ENCODE measurements at regions not wholly inside any gene's neighbourhood (a gene's known extent, or its start where the extent isn't known, plus 50 kb on each side); places are given as distances from the start of the nearest gene placed in this dataset.
"Not testable (repeated sequence)": the region's sequence is repeated elsewhere in the genome, so short reads cannot be mapped to it uniquely, and the experiment has no call there.

GRCh38 chr15:99791881-99792807, 58.9 kb upstream of the LYSMD4 start:
- in situ Hi-C loops (cut with MboI; ENCODE audit: low sequenced_read_pairs) = loop anchor here (10.0 kb wide), 1 partner anchor 1973 kb away; no protein-coding TSS in a partner anchor
- H3K23ac ChIP-seq (ENCODE audit: low read depth, low read length) = not testable (repeated sequence)

GRCh38 chr15:99790751-99791150, 57.5 kb upstream of the LYSMD4 start:
- H4K91ac ChIP-seq (ENCODE audit: insufficient read depth, low read depth, low read length); H3K4me1 ChIP-seq (ENCODE audit: control insufficient read depth, insufficient read depth, low read length); H3K18ac ChIP-seq (ENCODE audit: low read depth, low read length); H4K8ac ChIP-seq (ENCODE audit: low read depth in 2 of 2, low read length in 2 of 2); H3K56ac ChIP-seq (ENCODE audit: extremely low read depth, insufficient read depth, low read length); H2AK5ac ChIP-seq (ENCODE audit: low read depth, low read length); H3K9me1 ChIP-seq (ENCODE audit: insufficient read depth, low read length); H2BK20ac ChIP-seq (ENCODE audit: low read depth, low read length); POLR2A ChIA-PET (ENCODE audit: unreplicated experiment); CTCF ChIA-PET; H4K5ac ChIP-seq (ENCODE audit: low read depth, low read length); H2BK15ac ChIP-seq (ENCODE audit: low read depth, low read length); H3K4me3 ChIP-seq (ENCODE audit: insufficient read depth, low read depth, low read length); H3K4me2 ChIP-seq (ENCODE audit: low read depth, low read length); H3K4ac ChIP-seq (ENCODE audit: low read depth, low read length); H4K20me1 ChIP-seq (ENCODE audit: insufficient read depth, low read length); H3K23ac ChIP-seq (ENCODE audit: low read depth, low read length); H2AK9ac ChIP-seq (replicated peaks; ENCODE audit: low read depth, low read length, poor library complexity); H2BK120ac ChIP-seq (ENCODE audit: low read depth, low read length); H3K14ac ChIP-seq (replicated peaks; ENCODE audit: low read depth, low read length); intact Hi-C loops (cut with micrococcal nuclease); H3K9ac ChIP-seq (ENCODE audit: low read depth, low read length); H3K27me3 ChIP-seq (ENCODE audit: control insufficient read depth, insufficient read depth, low read length); H2AFZ ChIP-seq (replicated peaks; ENCODE audit: low read length, poor library complexity); ATAC-seq (ENCODE audit: low read depth); H2BK5ac ChIP-seq (ENCODE audit: low read depth, low read length, poor library complexity, severe bottlenecking); H3K27ac ChIP-seq (ENCODE audit: insufficient read depth, low read length); BruUV-seq (replicated peaks); dilution Hi-C loops (cut with HindIII; ENCODE audit: low sequenced_read_pairs, unreplicated experiment); H3K9me3 ChIP-seq (ENCODE audit: control insufficient read depth, insufficient read depth, low read length); H3K79me1 ChIP-seq (ENCODE audit: low read depth in 1 of 2, low read length in 2 of 2); DNase-seq; H3K36me3 ChIP-seq (ENCODE audit: control insufficient read depth, insufficient read depth, low read length): not testable (repeated sequence)
- in situ Hi-C loops (cut with MboI; ENCODE audit: low sequenced_read_pairs) = loop anchor here (10.0 kb wide), 1 partner anchor 1974 kb away; no protein-coding TSS in a partner anchor
- no CpG with 5 or more reads among the region's 7 CpGs for WGBS, 2 experiments (ENCODE audit: extremely low coverage in 2 of 2, insufficient read length in 1 of 2)

More at GRCh38 chr15:99791881-99792807, 58.9 kb upstream of the LYSMD4 start:
- H4K8ac ChIP-seq (ENCODE audit: low read depth in 2 of 2, low read length in 2 of 2); H2AK5ac ChIP-seq (ENCODE audit: low read depth, low read length); H2BK5ac ChIP-seq (ENCODE audit: low read depth, low read length, poor library complexity, severe bottlenecking); H3K9me1 ChIP-seq (ENCODE audit: insufficient read depth, low read length); ATAC-seq (ENCODE audit: low read depth); H3K56ac ChIP-seq (ENCODE audit: extremely low read depth, insufficient read depth, low read length); H2AFZ ChIP-seq (replicated peaks; ENCODE audit: low read length, poor library complexity); CTCF ChIA-PET; H3K4ac ChIP-seq (ENCODE audit: low read depth, low read length); H3K14ac ChIP-seq (replicated peaks; ENCODE audit: low read depth, low read length); H3K27ac ChIP-seq (ENCODE audit: insufficient read depth, low read length); H4K5ac ChIP-seq (ENCODE audit: low read depth, low read length); H3K4me2 ChIP-seq (ENCODE audit: low read depth, low read length); H3K36me3 ChIP-seq (ENCODE audit: control insufficient read depth, insufficient read depth, low read length); POLR2A ChIA-PET (ENCODE audit: unreplicated experiment); H3K9ac ChIP-seq (ENCODE audit: low read depth, low read length); DNase-seq; H4K20me1 ChIP-seq (ENCODE audit: insufficient read depth, low read length); H2AK9ac ChIP-seq (replicated peaks; ENCODE audit: low read depth, low read length, poor library complexity); BruUV-seq (replicated peaks); H3K4me1 ChIP-seq (ENCODE audit: control insufficient read depth, insufficient read depth, low read length); H2BK20ac ChIP-seq (ENCODE audit: low read depth, low read length); H3K9me3 ChIP-seq (ENCODE audit: control insufficient read depth, insufficient read depth, low read length); H3K79me1 ChIP-seq (ENCODE audit: low read depth in 1 of 2, low read length in 2 of 2); H2BK120ac ChIP-seq (ENCODE audit: low read depth, low read length); H3K27me3 ChIP-seq (ENCODE audit: control insufficient read depth, insufficient read depth, low read length); H3K4me3 ChIP-seq (ENCODE audit: insufficient read depth, low read depth, low read length); H3K18ac ChIP-seq (ENCODE audit: low read depth, low read length); H2BK15ac ChIP-seq (ENCODE audit: low read depth, low read length); dilution Hi-C loops (cut with HindIII; ENCODE audit: low sequenced_read_pairs, unreplicated experiment); H4K91ac ChIP-seq (ENCODE audit: insufficient read depth, low read depth, low read length); intact Hi-C loops (cut with micrococcal nuclease): not testable (repeated sequence)
- 0 out of 2 replicates have a peak, but pooled peaks have one; percentile 10 for TF ChIP-seq CTCF (conservative IDR thresholded peaks at IDR 0.05; ENCODE audit: low read depth, low read length)
- 90% methylated on average over 9 of the region's 22 CpGs; no CpG with 5 or more reads in 1 of the 2 experiments for WGBS, 2 experiments (ENCODE audit: extremely low coverage in 2 of 2, insufficient read length in 1 of 2)
